Renal cortex interstitium (tissue), 11 donors: ENCODE measurements at regions not wholly inside any gene's neighbourhood (a gene's known extent, or its start where the extent isn't known, plus 50 kb on each side); places are given as distances from the start of the nearest gene placed in this dataset.
"Not testable (repeated sequence)": the region's sequence is repeated elsewhere in the genome, so short reads cannot be mapped to it uniquely, and the experiment has no call there.

ENCODE experiments used
- DNase-seq, 11 donors: peaks; one replicate each; pipeline ENCODE4 v3.0.0-alpha.2; 2013; ENCODE audit warnings: low read depth in 9 of 11, low spot score in 4 of 11; ENCODE audit errors: extremely low read depth in 1 of 11

- DNase-seq = peak in 9 of 11 donors; percentile 13 to 54 (median 35)
Measured at GRCh38 chr11:22920939-22921565, 60.8 kb upstream of the CCDC179 start.

GRCh38 chr11:22922672-22923071 is 62.4 kb upstream of the CCDC179 start:
- no peak for DNase-seq

- DNase-seq = no peak
Measured at GRCh38 chr11:22923561-22923960, 63.3 kb upstream of the CCDC179 start.

GRCh38 chr11:22926341-22926740 is 66.1 kb upstream of the CCDC179 start:
- no peak for DNase-seq

- no peak for DNase-seq
Measured at GRCh38 chr11:22927793-22928192, 67.5 kb upstream of the CCDC179 start.

- DNase-seq = no peak
Measured at GRCh38 chr11:22928207-22928917, 68.1 kb upstream of the CCDC179 start.

GRCh38 chr11:22930816-22931594 is 70.7 kb upstream of the CCDC179 start:
- no peak for DNase-seq

GRCh38 chr11:22938691-22939090 is 78.4 kb upstream of the CCDC179 start:
- no peak for DNase-seq

GRCh38 chr11:22941544-22941943 is 81.3 kb upstream of the CCDC179 start:
- not testable (repeated sequence) for DNase-seq

- no peak for DNase-seq
Measured at GRCh38 chr11:22957786-22958185, 97.5 kb upstream of the CCDC179 start.

- no peak for DNase-seq
Measured at GRCh38 chr11:22974251-22974650, 114.0 kb upstream of the CCDC179 start.

- DNase-seq = no peak
Measured at GRCh38 chr11:22976146-22976545, 115.9 kb upstream of the CCDC179 start.

GRCh38 chr11:22982903-22983302 is 122.6 kb upstream of the CCDC179 start:
- DNase-seq = no peak

- DNase-seq = no peak
Measured at GRCh38 chr11:22984045-22984444, 123.8 kb upstream of the CCDC179 start.

GRCh38 chr11:22989371-22989770 is 129.1 kb upstream of the CCDC179 start:
- no peak for DNase-seq

GRCh38 chr11:22991196-22991595 is 130.9 kb upstream of the CCDC179 start:
- DNase-seq = no peak

- no peak for DNase-seq
Measured at GRCh38 chr11:23006730-23007129, 146.5 kb upstream of the CCDC179 start.

- DNase-seq = no peak
Measured at GRCh38 chr11:23010790-23011335, 150.6 kb upstream of the CCDC179 start.

GRCh38 chr11:23012930-23013329 is 152.7 kb upstream of the CCDC179 start:
- no peak for DNase-seq

- no peak for DNase-seq
Measured at GRCh38 chr11:23013509-23013908, 153.2 kb upstream of the CCDC179 start.
